HFF-Myc (cell line): ENCODE measurements at regions not wholly inside any gene's neighbourhood (a gene's known extent, or its start where the extent isn't known, plus 50 kb on each side); places are given as distances from the start of the nearest gene placed in this dataset.

Experiments used
- DNase-seq: peaks from one replicate; pipeline ENCODE4 v3.0.0-alpha.2; 2011; ENCODE audit warnings: low read depth; ENCODE audit errors: extremely low read depth
- H3K4me3 ChIP-seq: replicated peaks from 2 replicates; pipeline ENCODE4 v1.5.1; 2011; ENCODE audit warnings: low read depth, mild to moderate bottlenecking, control low read depth, low read length
- TF ChIP-seq, protein P1 (sequence below): IDR thresholded peaks from 2 replicates; pipeline ENCODE4 v1.5.1; 2012; ENCODE audit warnings: mild to moderate bottlenecking, low read depth, low read length, control low read depth; ENCODE audit errors: missing control alignments

DNA sequence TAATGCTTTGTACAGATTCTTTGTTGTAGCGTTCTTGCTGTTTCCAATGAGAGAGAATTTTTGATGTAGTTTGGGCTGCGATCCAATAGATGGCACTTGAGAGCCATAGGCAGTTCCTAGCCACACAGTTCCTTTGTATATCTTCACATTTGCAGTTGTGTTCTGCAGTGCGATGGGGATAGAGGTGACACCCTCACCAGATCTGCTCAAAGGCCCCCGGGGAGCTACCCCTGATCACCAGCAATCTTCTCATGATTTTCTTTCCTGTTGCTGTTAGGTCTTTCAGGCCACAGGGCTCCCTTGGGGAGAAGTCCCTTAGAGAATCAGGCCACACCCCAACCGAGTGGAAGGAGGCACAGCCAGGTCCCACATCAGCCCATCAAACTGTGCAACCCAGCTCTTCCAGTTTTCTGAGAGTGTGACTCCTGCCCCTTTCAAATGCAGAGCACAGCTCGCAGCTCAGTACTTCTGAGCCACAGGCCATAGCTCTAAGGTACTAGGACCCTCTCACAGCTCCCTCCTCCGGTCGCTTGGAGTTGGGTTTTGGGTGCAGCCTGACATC lies 353.7 kb downstream of the SLCO4C1 start:
- no peak for DNase-seq
- H3K4me3 ChIP-seq: no peak overlapping the region
- TF ChIP-seq, protein P1, sequence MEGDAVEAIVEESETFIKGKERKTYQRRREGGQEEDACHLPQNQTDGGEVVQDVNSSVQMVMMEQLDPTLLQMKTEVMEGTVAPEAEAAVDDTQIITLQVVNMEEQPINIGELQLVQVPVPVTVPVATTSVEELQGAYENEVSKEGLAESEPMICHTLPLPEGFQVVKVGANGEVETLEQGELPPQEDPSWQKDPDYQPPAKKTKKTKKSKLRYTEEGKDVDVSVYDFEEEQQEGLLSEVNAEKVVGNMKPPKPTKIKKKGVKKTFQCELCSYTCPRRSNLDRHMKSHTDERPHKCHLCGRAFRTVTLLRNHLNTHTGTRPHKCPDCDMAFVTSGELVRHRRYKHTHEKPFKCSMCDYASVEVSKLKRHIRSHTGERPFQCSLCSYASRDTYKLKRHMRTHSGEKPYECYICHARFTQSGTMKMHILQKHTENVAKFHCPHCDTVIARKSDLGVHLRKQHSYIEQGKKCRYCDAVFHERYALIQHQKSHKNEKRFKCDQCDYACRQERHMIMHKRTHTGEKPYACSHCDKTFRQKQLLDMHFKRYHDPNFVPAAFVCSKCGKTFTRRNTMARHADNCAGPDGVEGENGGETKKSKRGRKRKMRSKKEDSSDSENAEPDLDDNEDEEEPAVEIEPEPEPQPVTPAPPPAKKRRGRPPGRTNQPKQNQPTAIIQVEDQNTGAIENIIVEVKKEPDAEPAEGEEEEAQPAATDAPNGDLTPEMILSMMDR: peak; percentile 21

- DNase-seq: no peak
- TF ChIP-seq, protein P1: no peak
- H3K4me3 ChIP-seq: no peak overlapping the region
These were observed 359.0 kb downstream of the SLCO4C1 start for GRCh38 chr5:101937041-101937440.

- TF ChIP-seq, protein P1: no peak
- no peak for DNase-seq
- no peak overlapping the region for H3K4me3 ChIP-seq
These were observed 361.0 kb downstream of the SLCO4C1 start for GRCh38 chr5:101935086-101935485.

DNA sequence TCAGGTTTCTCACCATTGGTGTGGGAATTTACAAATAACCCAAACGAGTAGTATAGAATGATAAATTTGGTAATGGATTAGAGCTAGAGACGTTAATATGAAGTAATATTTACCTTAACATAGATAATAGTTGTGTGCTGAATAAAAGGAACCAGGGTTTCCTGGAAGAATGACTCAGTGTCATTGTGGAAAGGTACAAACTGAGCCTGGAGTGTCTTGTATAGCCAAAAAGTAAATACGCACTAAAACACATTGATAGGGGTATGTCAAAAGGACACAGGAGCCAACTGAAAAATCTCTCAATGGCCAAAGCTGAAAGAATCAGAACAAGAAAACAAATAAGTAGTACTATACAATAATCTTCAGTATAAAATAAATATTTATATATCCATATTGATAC lies 363.5 kb downstream of the SLCO4C1 start:
- TF ChIP-seq, protein P1: no peak
- no peak for DNase-seq
- no peak overlapping the region for H3K4me3 ChIP-seq

DNA sequence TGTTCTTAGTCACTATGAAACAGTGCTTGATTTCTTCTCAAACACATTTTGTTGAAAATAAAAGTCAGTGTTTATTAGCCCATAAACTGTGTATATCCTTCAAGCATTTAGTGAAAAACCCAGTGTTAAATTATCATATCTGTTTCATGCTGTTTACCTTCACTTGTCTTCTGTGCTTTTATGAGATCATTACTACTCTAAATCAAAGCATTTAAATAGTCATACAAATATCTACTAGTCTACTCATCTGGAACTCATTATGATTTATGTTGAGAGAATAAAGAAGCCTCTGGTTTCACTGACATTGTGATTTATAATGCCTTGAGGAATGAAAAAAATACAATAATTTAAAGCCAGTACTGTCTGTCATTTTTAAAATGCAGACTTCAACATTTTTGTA lies 366.5 kb downstream of the SLCO4C1 start:
- no peak overlapping the region for H3K4me3 ChIP-seq
- DNase-seq: no peak
- TF ChIP-seq, protein P1: no peak

- DNase-seq: no peak
- no peak overlapping the region for H3K4me3 ChIP-seq
- TF ChIP-seq, protein P1: no peak
These were observed 378.9 kb downstream of the SLCO4C1 start for GRCh38 chr5:101917166-101917565.

DNA sequence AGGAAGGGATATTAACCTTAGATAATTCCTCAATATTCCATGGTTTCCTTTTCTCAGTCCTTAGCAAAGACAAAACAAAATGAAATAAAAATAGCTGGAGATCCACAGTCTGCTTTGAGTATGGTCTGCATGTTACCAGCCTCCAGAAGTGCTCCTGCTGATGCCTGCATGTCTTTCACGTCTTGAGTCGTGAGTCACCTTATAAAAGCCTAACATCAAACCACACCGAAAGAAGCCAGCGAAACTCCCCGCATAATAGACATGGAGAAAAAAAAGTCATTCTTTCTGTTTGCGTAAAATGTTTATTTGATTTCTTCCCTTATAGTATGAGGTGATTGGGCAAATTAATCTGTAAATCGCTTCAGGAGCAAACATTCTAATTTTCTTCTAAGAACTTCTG lies 380.5 kb downstream of the SLCO4C1 start:
- no peak for DNase-seq
- no peak overlapping the region for H3K4me3 ChIP-seq
- TF ChIP-seq, protein P1: no peak
